Keratinocyte (primary cell): ENCODE measurements at regions not wholly inside any gene's neighbourhood (a gene's known extent, or its start where the extent isn't known, plus 50 kb on each side); places are given as distances from the start of the nearest gene placed in this dataset.

Experiments
- CTCF ChIP-seq, 3 experiments: IDR thresholded peaks in 1 of 3; conservative IDR thresholded peaks in 1 of 3; optimal IDR thresholded peaks in 1 of 3; 2 replicates in 2 of 3; 3 replicates in 1 of 3; pipeline versions ENCODE3 to v1.5.1; 2011; ENCODE audit warnings: low read length in 3 of 3, mild to moderate bottlenecking in 3 of 3, moderate library complexity in 2 of 3, control low read depth in 1 of 3, inconsistent platforms in 1 of 3; ENCODE audit not compliant: insufficient read depth in 2 of 3; ENCODE audit errors: extremely low read depth in 1 of 3
- EZH2 ChIP-seq: IDR thresholded peaks from one replicate; pipeline ENCODE4 v1.6.1; 2012; ENCODE audit warnings: inconsistent platforms, mild to moderate bottlenecking, low read length, moderate library complexity

- TF ChIP-seq CTCF (optimal IDR thresholded peaks at IDR 0.05 in 1 of 3, IDR thresholded peaks at IDR 0.05 in 1 of 3, conservative IDR thresholded peaks at IDR 0.05 in 1 of 3; ENCODE audit: extremely low read depth in 1 of 3, insufficient read depth in 2 of 3, low read length in 3 of 3), result no peak
- no peak for TF ChIP-seq EZH2
Observed at GRCh38 chrX:23610495-23610894, 56.8 kb upstream of the PRDX4 start.
